GM20000 (cell line): ENCODE measurements at regions not wholly inside any gene's neighbourhood (a gene's known extent, or its start where the extent isn't known, plus 50 kb on each side); places are given as distances from the start of the nearest gene placed in this dataset.

Experiments
- DNase-seq: peaks from one replicate; pipeline ENCODE4 v3.0.0; 2012; ENCODE audit warnings: low spot score
- CTCF ChIP-seq: IDR thresholded peaks from 2 replicates; pipeline ENCODE4 v1.5.1; 2012; ENCODE audit warnings: mild to moderate bottlenecking, control low read depth; ENCODE audit errors: extremely low read depth, missing control alignments

- DNase-seq: no peak
- no peak for TF ChIP-seq CTCF
These were observed 53.6 kb upstream of the RFX8 start for GRCh38 chr2:101528501-101528900.

- TF ChIP-seq CTCF: no peak
- no peak for DNase-seq
These were observed 50.0 kb upstream of the RFX8 start for GRCh38 chr2:101524806-101525430.
